ENCODE measurements at regions not wholly inside any gene's neighbourhood (a gene's known extent, or its start where the extent isn't known, plus 50 kb on each side); places are given as distances from the start of the nearest gene placed in this dataset.

- TF ChIP-seq, protein P1, sequence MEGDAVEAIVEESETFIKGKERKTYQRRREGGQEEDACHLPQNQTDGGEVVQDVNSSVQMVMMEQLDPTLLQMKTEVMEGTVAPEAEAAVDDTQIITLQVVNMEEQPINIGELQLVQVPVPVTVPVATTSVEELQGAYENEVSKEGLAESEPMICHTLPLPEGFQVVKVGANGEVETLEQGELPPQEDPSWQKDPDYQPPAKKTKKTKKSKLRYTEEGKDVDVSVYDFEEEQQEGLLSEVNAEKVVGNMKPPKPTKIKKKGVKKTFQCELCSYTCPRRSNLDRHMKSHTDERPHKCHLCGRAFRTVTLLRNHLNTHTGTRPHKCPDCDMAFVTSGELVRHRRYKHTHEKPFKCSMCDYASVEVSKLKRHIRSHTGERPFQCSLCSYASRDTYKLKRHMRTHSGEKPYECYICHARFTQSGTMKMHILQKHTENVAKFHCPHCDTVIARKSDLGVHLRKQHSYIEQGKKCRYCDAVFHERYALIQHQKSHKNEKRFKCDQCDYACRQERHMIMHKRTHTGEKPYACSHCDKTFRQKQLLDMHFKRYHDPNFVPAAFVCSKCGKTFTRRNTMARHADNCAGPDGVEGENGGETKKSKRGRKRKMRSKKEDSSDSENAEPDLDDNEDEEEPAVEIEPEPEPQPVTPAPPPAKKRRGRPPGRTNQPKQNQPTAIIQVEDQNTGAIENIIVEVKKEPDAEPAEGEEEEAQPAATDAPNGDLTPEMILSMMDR (IDR thresholded peaks at IDR 0.05): no peak
- TF ChIP-seq POLR2A (IDR thresholded peaks at IDR 0.05): no peak
- no peak for TF ChIP-seq POLR2AphosphoS5 (IDR thresholded peaks at IDR 0.05)
Measured at GRCh38 chr4:111681751-111682150, 463.5 kb upstream of the FAM241A start.
